ENCODE measurements at regions not wholly inside any gene's neighbourhood (a gene's known extent, or its start where the extent isn't known, plus 50 kb on each side); places are given as distances from the start of the nearest gene placed in this dataset.

- TF ChIP-seq CTCF (IDR thresholded peaks at IDR 0.05; ENCODE audit: low read depth, low read length) (no peak), POLR2A (IDR thresholded peaks at IDR 0.05; ENCODE audit: extremely low read depth, insufficient read length) (no peak), MAX (IDR thresholded peaks at IDR 0.05; ENCODE audit: low read depth, low read length) (no peak)
Observed at GRCh38 chr15:46386356-46386755, 751.5 kb downstream of the SQOR start.
